HG03175 (cell line): ENCODE measurements at regions not wholly inside any gene's neighbourhood (a gene's known extent, or its start where the extent isn't known, plus 50 kb on each side); places are given as distances from the start of the nearest gene placed in this dataset.

Experiments
- ATAC-seq: cut with Tn5 transposase; IDR thresholded peaks from one replicate; pipeline ENCODE4 v1.9.1; 2021; ENCODE audit warnings: mild to moderate bottlenecking, moderate library complexity; ENCODE audit not compliant: unreplicated experiment

DNA sequence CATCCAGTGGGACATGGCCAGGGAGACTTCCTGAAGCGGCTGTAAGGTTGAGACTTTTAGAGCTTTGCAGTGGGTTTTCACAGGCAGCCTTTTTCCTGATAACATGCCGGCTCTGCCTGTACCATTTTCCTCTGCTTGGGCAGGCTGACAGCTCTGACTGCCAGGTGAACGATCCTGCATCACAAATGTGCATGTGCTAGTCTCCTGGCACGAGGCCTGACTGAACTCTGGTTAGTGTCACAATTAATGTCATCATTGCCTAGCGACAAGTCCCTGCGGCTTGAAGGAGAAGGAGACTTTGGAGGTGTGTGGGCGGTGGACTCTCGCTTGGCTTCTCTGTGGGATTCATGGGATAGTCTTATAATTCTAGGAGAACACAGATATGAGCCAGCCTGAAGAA, 783.6 kb upstream of the TSPY4 start:
- no peak for ATAC-seq

GRCh38 chrY:8561385-8561784, 775.9 kb upstream of the TSPY4 start:
- no peak for ATAC-seq

DNA sequence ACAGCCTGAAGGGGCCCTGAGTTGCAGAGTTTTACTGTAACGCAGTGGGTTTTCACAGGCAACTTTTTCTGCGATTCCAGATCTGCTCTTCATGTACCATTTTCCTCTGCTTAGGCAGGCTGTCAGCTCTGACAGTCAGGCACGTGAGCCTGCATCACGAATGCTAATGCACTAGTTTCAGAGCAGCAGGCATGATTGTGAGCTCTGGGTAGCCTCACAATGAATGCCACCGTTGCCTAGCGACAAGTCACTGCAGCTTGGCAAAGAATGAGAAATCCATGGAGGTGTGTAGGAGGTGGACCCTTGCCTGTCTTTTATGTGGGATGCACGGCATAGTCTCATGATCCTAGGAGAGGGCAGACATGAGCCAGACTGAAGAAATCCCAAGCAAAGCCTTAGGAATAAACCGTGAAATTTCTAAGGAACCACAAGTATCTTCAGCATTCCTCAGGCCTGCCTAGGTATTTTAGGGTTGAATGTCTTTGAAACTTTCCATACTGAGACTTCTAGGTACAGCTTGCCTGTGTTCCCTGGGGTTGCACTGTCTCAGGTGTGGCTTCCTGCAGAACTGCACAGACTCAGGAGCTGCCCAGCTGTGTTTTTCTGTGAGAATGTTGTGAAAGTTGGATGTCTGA, 774.7 kb upstream of the TSPY4 start:
- ATAC-seq: no peak

DNA sequence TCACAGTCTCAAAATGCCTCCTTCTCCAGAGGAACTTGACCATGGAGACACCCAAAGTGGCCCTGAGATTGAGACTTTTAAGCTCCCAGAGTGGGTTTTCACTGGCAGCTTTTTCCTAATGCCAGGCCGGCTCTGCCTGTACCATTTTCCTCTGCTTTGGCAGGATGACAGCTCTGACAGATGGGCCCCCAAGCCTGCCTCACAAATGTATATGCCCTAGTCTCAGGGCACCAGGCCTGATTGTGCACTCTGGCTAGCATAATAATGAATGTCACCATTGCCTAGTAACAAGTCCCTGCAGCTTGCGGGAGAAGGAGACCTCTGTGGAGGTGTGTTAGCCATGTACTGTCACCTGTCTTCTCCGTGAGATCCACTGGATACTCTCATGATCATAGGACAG, 772.8 kb upstream of the TSPY4 start:
- ATAC-seq: no peak

DNA sequence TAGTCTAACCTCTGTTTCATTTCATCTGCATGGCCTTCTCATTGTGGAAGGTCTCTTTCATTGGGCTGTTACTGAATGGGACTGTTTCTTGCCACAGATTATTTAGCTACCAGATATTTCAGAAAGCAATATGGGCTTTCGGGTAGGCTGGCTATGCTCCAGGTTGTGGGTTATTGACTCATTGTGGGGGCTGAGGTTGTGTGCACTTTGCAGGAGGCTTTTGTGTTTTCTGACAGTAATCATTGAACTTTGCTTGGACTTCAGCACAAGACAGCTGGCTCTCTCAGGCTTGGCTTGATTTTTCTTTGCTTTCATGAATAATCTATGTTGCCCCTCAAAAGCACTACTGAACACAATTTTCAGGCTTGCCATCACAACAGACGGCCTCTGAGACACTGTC, 771.1 kb upstream of the TSPY4 start:
- ATAC-seq: no peak

DNA sequence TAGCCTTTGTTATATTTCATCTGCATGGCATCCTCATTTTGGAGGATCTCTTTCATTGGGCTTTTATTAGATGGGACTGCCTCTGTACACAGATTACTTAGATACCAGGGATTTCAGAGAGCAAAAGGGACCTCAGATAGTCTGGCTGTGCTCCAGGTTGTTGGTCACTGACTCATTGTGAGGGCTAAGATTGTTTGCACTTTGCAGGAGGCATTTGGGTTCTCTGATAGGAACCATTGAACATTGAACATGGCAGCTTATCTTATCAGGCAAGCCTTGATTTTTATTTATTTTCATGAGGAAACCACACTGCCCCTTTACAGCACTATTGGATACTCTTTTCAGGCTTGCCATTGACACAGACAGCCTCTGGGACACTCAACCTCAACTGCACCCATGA, 766.9 kb upstream of the TSPY4 start:
- no peak for ATAC-seq

- ATAC-seq: no peak
Observed at GRCh38 chrY:8572916-8573315, 764.3 kb upstream of the TSPY4 start.

- ATAC-seq: no peak
Observed at GRCh38 chrY:8582277-8582850, 754.9 kb upstream of the TSPY4 start.

DNA sequence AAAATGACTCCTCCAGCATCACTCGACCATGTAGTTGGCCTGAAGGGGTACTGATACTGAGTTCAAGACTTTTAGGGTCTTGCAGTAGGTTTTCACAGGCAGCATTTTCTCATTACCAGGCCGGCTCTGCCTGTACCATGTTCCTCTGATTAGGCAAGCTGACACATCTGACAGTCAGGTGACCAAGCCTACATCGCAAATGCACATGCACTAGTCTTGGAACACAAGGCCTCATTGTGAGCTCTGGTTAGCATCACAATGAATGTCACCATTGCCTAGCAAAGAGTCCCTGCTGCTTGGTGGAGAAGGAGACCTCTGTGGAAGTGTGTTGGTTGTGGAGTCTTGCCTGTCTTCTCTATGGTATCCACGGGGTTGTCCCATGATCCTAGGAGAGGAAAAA, 754.1 kb upstream of the TSPY4 start:
- ATAC-seq: no peak

DNA sequence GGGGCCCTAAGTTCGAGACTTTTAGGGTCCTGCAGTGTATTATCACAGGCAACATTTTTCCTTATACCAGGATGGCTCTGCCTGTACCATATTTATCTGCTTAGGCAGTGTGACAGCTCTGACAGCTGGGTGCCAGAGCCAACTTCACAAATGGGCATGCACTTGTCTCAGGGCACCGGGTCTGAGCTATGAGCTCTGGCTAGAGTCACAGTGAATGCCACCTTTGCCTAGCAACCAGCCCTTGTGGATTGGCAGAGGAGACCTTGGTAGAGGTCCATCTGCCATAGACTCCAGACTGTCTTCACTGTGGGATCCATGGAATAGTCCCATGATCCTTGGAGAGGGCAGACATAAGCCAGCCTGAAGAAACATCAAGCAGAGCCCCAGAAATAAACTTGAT, 746.6 kb upstream of the TSPY4 start:
- ATAC-seq: no peak

DNA sequence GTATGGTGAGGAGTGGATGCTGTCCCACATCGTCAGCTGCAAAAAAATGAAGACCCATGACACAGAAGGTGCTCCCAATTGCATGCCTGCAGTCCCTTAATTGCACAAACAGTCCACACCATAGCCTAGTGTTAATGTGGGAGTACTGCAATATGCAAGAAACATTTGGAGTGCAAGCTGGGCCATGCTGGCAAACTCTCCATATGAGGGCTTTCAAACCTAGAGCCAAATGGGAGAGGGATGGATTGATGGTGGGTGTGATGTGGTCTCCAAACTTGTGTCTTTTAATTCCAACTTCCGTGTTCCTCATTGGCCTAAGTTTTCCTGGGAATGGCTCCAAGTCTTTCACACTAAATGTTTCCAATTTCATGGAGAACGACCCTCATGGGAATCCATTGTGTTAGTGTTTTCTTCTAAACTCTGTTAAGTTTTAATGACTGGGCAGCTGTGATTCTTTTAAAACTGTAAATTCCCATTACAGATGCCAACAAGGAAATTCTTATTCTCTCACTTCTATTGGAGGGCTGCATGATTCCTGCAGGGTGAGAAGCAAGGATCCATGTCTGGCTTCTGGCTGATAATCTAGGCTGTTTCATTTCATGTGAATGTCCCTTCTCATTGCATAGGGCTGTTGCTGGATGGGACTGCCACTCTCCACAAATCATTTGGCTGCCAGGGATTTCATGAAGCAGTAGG, 745.3 kb upstream of the TSPY4 start:
- no peak for ATAC-seq

- ATAC-seq: no peak
Observed at GRCh38 chrY:8594657-8595056, 742.6 kb upstream of the TSPY4 start.

GRCh38 chrY:8599141-8599540, 738.1 kb upstream of the TSPY4 start:
- no peak for ATAC-seq

GRCh38 chrY:8610620-8611019, 726.6 kb upstream of the TSPY4 start:
- ATAC-seq: peak; percentile 95

DNA sequence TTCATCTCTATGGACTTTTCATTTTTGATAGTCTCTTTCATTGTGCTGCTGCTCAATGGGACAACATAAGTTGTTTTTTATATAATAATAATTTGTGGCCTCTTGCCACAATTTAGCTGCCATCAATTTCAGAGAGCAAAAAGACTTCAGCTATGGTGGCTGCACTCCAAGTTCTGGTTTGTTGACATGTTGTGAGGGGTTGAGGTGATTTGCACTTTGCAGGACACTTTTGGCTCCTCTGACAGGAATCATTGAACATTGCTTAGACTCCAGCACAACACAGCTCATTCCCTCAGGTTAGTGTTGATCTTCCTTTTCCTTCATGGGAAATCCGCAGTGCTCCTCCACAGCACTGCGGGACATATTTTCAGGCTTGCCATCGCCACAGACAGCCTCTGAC, 725.4 kb upstream of the TSPY4 start:
- ATAC-seq: no peak

- no peak for ATAC-seq
Observed at GRCh38 chrY:8618302-8618701, 719.0 kb upstream of the TSPY4 start.

GRCh38 chrY:8622156-8622555, 715.1 kb upstream of the TSPY4 start:
- no peak for ATAC-seq

GRCh38 chrY:8622856-8623255, 714.4 kb upstream of the TSPY4 start:
- ATAC-seq: no peak

DNA sequence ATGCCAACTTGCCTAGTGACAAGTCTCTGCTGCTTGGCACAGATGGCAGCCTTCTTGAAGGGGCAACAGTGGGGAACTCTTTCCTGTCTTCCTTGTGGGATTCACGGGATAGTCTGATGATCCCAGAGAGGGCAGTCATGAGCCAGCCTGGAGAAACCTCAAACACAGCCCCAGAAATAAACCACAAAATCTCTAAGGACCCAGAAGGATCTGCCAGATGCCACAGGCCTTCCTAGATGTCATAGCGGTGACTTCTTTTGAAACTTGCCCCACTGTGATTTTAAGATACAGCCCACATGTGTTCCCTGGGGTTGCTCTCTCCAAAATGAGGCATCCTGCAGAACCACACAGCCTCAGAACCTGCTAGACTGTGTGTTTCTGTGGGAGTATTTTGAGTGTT, 707.6 kb upstream of the TSPY4 start:
- ATAC-seq: no peak

DNA sequence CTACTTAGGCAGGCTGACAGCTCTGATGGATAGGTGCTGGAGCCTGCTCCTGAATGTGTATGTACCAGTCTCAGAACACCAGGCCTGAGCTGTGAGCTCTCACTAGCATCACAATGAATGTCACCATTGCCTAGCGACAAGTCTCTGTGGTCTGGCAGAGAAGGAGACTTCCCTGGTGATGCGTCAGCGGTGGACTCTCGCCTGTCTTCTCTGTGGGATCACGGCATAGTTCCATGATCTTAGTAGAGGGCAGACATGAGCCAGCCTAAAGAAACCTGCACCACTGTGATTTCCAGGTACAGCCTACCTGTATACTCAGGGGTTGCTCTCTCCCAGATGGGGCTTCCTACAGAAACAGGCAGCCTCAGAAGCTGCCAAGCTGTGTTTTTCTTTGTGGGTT, 699.2 kb upstream of the TSPY4 start:
- ATAC-seq: no peak

GRCh38 chrY:8644926-8645325, 692.3 kb upstream of the TSPY4 start:
- no peak for ATAC-seq

DNA sequence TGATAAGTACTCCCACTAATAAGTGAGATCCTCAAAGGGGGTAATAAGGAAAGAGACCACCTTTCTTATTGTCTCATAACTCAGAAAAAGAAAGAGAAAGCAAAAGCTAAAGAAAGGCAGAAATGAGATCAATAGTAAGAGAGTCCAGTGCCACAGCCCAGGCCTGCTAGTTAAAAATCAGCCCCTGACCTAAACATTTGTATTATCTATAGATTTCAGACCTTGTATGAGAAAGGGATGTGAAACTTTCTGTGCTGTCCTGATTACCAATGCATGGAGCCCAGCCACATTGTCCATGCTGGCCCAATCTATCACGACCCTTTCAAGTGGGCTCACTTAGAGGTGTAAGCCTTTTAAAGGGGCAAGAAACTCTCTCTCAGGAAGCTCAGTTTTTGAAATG, 684.8 kb upstream of the TSPY4 start:
- ATAC-seq: peak; percentile 36

DNA sequence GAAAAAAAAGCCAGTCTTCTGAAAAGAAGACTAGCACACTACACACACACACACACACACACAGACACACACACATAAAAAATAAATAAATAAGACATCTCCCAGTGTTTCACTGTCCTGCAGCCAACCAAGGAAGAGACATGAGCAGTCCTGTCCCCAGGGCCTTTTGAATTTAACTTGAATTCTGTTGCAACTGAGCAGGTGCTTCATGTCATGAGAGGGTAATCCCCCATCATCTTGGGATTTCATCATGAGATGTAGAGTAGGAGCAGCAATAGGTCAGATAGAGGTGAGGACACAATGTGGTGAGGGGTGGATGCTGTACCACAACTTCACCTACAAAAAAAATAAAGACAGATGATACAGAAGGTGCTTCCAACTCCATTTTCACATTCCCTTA, 682.2 kb upstream of the TSPY4 start:
- no peak for ATAC-seq
